Right lobe of liver (tissue), 4 donors: ENCODE measurements at regions not wholly inside any gene's neighbourhood (a gene's known extent, or its start where the extent isn't known, plus 50 kb on each side); places are given as distances from the start of the nearest gene placed in this dataset.

Experiments
- POLR2A ChIP-seq: fragments of 450-650 bp; IDR thresholded peaks from one replicate; pipeline ENCODE4 v1.6.1; 2017; ENCODE audit warnings: antibody characterized with exemption, mild to moderate bottlenecking
- TF ChIP-seq, protein P1 (sequence below), 4 donors: fragments of 200-600 bp in 3 of 4; fragments of 450-650 bp in 1 of 4; IDR thresholded peaks; one replicate each; pipeline versions ENCODE4 v1.5.1 to v1.8.0; 2016 to 2022; ENCODE audit warnings: antibody characterized with exemption in 4 of 4, mild to moderate bottlenecking in 2 of 4
- donor health status: DM: no; HTN: no; CAD: no.
- donor health status: DM: no; HTN: no; CAD: no.
- donor health status: DM: no; HTN: yes; CAD: no.

- TF ChIP-seq, protein P1, sequence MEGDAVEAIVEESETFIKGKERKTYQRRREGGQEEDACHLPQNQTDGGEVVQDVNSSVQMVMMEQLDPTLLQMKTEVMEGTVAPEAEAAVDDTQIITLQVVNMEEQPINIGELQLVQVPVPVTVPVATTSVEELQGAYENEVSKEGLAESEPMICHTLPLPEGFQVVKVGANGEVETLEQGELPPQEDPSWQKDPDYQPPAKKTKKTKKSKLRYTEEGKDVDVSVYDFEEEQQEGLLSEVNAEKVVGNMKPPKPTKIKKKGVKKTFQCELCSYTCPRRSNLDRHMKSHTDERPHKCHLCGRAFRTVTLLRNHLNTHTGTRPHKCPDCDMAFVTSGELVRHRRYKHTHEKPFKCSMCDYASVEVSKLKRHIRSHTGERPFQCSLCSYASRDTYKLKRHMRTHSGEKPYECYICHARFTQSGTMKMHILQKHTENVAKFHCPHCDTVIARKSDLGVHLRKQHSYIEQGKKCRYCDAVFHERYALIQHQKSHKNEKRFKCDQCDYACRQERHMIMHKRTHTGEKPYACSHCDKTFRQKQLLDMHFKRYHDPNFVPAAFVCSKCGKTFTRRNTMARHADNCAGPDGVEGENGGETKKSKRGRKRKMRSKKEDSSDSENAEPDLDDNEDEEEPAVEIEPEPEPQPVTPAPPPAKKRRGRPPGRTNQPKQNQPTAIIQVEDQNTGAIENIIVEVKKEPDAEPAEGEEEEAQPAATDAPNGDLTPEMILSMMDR (IDR thresholded peaks at IDR 0.05): no peak
- TF ChIP-seq POLR2A: no peak
These were observed 281.4 kb downstream of the PAX3 start for GRCh38 chr2:222017252-222017850.
